ENCODE measurements at regions not wholly inside any gene's neighbourhood (a gene's known extent, or its start where the extent isn't known, plus 50 kb on each side); places are given as distances from the start of the nearest gene placed in this dataset.

DNA sequence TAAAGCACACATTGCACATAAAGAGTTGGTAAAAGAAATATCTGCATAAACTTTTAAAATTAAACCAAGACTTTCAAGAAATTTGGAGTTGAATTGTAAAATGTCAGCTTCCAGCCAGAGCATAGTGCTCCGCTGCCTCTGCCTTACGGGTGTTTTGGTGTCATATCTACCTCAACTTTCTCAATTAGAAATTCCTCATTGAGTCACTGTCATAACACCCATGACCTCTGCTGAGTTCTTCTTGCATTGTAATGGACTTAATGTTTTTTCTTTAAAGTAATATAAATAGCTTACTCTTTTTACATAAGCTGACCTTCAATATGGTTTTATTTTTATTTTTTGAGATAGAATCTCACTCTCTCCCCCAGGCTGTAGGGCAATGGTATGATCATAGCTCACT lies 551.0 kb upstream of the NBEA start:
- peak; percentile 68 for ATAC-seq
- TF ChIP-seq, protein P1, sequence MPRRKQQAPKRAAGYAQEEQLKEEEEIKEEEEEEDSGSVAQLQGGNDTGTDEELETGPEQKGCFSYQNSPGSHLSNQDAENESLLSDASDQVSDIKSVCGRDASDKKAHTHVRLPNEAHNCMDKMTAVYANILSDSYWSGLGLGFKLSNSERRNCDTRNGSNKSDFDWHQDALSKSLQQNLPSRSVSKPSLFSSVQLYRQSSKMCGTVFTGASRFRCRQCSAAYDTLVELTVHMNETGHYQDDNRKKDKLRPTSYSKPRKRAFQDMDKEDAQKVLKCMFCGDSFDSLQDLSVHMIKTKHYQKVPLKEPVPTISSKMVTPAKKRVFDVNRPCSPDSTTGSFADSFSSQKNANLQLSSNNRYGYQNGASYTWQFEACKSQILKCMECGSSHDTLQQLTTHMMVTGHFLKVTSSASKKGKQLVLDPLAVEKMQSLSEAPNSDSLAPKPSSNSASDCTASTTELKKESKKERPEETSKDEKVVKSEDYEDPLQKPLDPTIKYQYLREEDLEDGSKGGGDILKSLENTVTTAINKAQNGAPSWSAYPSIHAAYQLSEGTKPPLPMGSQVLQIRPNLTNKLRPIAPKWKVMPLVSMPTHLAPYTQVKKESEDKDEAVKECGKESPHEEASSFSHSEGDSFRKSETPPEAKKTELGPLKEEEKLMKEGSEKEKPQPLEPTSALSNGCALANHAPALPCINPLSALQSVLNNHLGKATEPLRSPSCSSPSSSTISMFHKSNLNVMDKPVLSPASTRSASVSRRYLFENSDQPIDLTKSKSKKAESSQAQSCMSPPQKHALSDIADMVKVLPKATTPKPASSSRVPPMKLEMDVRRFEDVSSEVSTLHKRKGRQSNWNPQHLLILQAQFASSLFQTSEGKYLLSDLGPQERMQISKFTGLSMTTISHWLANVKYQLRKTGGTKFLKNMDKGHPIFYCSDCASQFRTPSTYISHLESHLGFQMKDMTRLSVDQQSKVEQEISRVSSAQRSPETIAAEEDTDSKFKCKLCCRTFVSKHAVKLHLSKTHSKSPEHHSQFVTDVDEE (CRISPR knock-in tag; IDR thresholded peaks at IDR 0.05) = no peak
- no peak for TF ChIP-seq BACH2 (CRISPR knock-in tag; IDR thresholded peaks at IDR 0.05; ENCODE audit: borderline replicate concordance)
- TF ChIP-seq PPARA (CRISPR knock-in tag; IDR thresholded peaks at IDR 0.05; ENCODE audit: borderline replicate concordance) = no peak

GRCh38 chr13:34401696-34402095 lies 540.4 kb upstream of the NBEA start:
- TF ChIP-seq CSDC2 (CRISPR knock-in tag; IDR thresholded peaks at IDR 0.05) (no peak), ZFP30 (CRISPR knock-in tag; IDR thresholded peaks at IDR 0.05) (no peak), TCF4 (CRISPR knock-in tag; IDR thresholded peaks at IDR 0.05; ENCODE audit: borderline replicate concordance) (no peak), ZFP3 (CRISPR knock-in tag; IDR thresholded peaks at IDR 0.05) (no peak), ZNF565 (CRISPR knock-in tag; conservative IDR thresholded peaks at IDR 0.05; ENCODE audit: low read depth) (no peak), ZC3H10 (CRISPR knock-in tag; IDR thresholded peaks at IDR 0.05) (no peak)
- TF ChIP-seq, protein P1 (CRISPR knock-in tag; IDR thresholded peaks at IDR 0.05) = no peak
- ATAC-seq = no peak

DNA sequence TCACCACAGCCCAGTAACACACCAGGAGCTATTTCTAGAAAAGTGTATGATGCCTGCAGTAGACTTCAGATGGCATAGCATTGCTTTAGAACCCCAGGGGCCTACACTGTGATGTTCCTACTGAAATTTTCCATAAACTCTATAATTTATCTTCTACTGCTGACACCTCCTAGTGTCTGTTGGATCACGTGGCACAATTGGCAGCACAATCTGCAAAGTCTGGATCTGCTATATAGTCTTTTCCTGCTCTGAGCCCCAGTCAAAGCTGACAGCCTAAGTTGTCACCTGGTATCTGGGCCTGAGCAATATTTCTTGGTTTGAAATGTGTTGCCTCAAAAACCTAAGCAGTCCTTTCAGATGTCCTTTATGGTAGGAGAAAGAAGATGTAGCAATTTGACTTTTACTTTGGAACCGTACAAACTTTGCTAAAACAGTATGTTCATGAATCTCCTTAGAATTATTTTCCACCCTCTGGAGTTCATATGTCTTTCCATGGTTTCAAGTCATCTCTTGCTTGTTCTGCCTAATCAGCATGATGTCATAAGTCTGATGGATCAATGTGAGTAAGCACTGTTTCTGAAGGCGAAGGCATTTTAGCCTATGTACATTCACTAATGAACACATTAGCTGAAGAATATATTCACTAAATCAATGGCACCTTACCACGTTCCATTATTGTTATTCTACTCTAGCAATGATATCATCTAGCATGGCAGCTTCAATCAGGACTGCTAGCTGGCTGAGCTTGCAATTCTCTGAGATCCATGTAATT lies 536.5 kb upstream of the NBEA start:
- no peak for TF ChIP-seq ESRRG (CRISPR knock-in tag; IDR thresholded peaks at IDR 0.05)
- no peak for TF ChIP-seq ZNF565 (CRISPR knock-in tag; conservative IDR thresholded peaks at IDR 0.05; ENCODE audit: low read depth)
- no peak for TF ChIP-seq SNAI2 (CRISPR knock-in tag; IDR thresholded peaks at IDR 0.05)
- no peak for TF ChIP-seq ZFP30 (CRISPR knock-in tag; IDR thresholded peaks at IDR 0.05)
- no peak for TF ChIP-seq PATZ1 (CRISPR knock-in tag; IDR thresholded peaks at IDR 0.05; ENCODE audit: borderline replicate concordance)
- TF ChIP-seq TOX (CRISPR knock-in tag; IDR thresholded peaks at IDR 0.05; ENCODE audit: borderline replicate concordance) = no peak
- TF ChIP-seq ZC3H10 (CRISPR knock-in tag; IDR thresholded peaks at IDR 0.05) = no peak
- TF ChIP-seq, protein P1 (CRISPR knock-in tag; IDR thresholded peaks at IDR 0.05) = no peak
- TF ChIP-seq TCF4 (CRISPR knock-in tag; IDR thresholded peaks at IDR 0.05; ENCODE audit: borderline replicate concordance) = no peak
- no peak for TF ChIP-seq ZNF8 (CRISPR knock-in tag; IDR thresholded peaks at IDR 0.05)
- no peak for TF ChIP-seq ZFP3 (CRISPR knock-in tag; IDR thresholded peaks at IDR 0.05)
- no peak for TF ChIP-seq ZNF70 (CRISPR knock-in tag; IDR thresholded peaks at IDR 0.05)
- no peak for ATAC-seq

DNA sequence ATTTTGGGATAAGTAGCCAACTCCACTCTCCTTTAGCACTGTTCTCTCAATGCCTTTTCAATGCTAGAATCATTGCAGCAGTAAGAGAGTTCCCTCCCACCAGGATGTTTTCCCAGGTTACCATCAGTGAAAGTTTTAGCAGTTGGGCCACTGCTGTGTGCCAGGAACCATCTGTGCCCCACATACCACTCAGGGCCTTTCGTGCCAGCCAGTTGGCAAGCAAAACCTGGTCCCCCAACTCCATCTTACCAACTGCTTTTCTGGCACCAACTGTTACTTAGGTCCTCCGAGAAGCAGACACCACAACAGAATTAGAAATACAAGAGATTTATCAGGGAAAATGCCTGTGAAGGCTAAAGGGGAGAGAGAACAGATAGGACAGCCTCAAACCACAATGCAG lies 533.4 kb upstream of the NBEA start:
- ATAC-seq = no peak
- TF ChIP-seq TCF4 (CRISPR knock-in tag; IDR thresholded peaks at IDR 0.05; ENCODE audit: borderline replicate concordance) = no peak
- no peak for TF ChIP-seq CREB5 (CRISPR knock-in tag; IDR thresholded peaks at IDR 0.05; ENCODE audit: low read depth)
- no peak for TF ChIP-seq PATZ1 (CRISPR knock-in tag; IDR thresholded peaks at IDR 0.05; ENCODE audit: borderline replicate concordance)
- TF ChIP-seq, protein P2, sequence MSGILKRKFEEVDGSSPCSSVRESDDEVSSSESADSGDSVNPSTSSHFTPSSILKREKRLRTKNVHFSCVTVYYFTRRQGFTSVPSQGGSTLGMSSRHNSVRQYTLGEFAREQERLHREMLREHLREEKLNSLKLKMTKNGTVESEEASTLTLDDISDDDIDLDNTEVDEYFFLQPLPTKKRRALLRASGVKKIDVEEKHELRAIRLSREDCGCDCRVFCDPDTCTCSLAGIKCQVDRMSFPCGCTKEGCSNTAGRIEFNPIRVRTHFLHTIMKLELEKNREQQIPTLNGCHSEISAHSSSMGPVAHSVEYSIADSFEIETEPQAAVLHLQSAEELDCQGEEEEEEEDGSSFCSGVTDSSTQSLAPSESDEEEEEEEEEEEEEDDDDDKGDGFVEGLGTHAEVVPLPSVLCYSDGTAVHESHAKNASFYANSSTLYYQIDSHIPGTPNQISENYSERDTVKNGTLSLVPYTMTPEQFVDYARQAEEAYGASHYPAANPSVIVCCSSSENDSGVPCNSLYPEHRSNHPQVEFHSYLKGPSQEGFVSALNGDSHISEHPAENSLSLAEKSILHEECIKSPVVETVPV (CRISPR knock-in tag; IDR thresholded peaks at IDR 0.05) = no peak
- TF ChIP-seq ZFP30 (CRISPR knock-in tag; IDR thresholded peaks at IDR 0.05) = no peak

Measured in SK-N-SH treated with all-trans-retinoic acid at 6 μM for 48 hours (cell line).